ENCODE measurements at regions not wholly inside any gene's neighbourhood (a gene's known extent, or its start where the extent isn't known, plus 50 kb on each side); places are given as distances from the start of the nearest gene placed in this dataset.

GRCh38 chr12:59453475-59453874 is 142.4 kb upstream of the SLC16A7 start (continued):
- TF ChIP-seq ZNF792 (tag by site-specific recombination; IDR thresholded peaks at IDR 0.05) (no peak), ZNF548 (tag by site-specific recombination; IDR thresholded peaks at IDR 0.05) (no peak), BCL11B (tag by site-specific recombination; IDR thresholded peaks at IDR 0.05; ENCODE audit: low read depth) (no peak)

GRCh38 chr12:59452746-59453145 is 143.1 kb upstream of the SLC16A7 start:
- CTCF ChIA-PET, result no interaction called here
- TF ChIP-seq ZNF18 (tag by site-specific recombination; IDR thresholded peaks at IDR 0.05), result no peak
- TF ChIP-seq ZNF211 (tag by site-specific recombination; IDR thresholded peaks at IDR 0.05; ENCODE audit: low read depth), result no peak
- no peak for TF ChIP-seq ZNF623 (tag by site-specific recombination; IDR thresholded peaks at IDR 0.05)
- no peak for TF ChIP-seq SCRT1 (tag by site-specific recombination; IDR thresholded peaks at IDR 0.05; ENCODE audit: borderline replicate concordance)
- TF ChIP-seq GFI1B (tag by site-specific recombination; IDR thresholded peaks at IDR 0.05), result no peak
- TF ChIP-seq ZNF580 (tag by site-specific recombination; IDR thresholded peaks at IDR 0.05), result no peak
- TF ChIP-seq REST (tag by site-specific recombination; IDR thresholded peaks at IDR 0.05), result no peak
- no peak for TF ChIP-seq SALL2 (tag by site-specific recombination; IDR thresholded peaks at IDR 0.05; ENCODE audit: borderline replicate concordance)
- no peak for TF ChIP-seq KLF17 (tag by site-specific recombination; IDR thresholded peaks at IDR 0.05)
- no peak for TF ChIP-seq ZNF26 (tag by site-specific recombination; IDR thresholded peaks at IDR 0.05)
- TF ChIP-seq ZNF324 (tag by site-specific recombination; IDR thresholded peaks at IDR 0.05), result no peak
- TF ChIP-seq ZBTB6 (tag by site-specific recombination; IDR thresholded peaks at IDR 0.05), result no peak
- no peak overlapping the region for H3K4me3 ChIP-seq (ENCODE audit: low read depth, low read length)
- POLR2A ChIA-PET, result interaction anchor here (0.5 kb wide), 1 partner anchor 55 kb away, joined by 3 read pairs; no protein-coding TSS in a partner anchor
- no peaks in the 10 kb centered on the region for H3K4me1 ChIP-seq (ENCODE audit: control insufficient read depth, insufficient read depth, low read length)
- no peak overlapping the region for H3K27ac ChIP-seq (ENCODE audit: extremely low read depth, low read depth, low read length)
- H3K9me3 ChIP-seq (ENCODE audit: control insufficient read depth, insufficient read depth, low read depth, low read length), result no peaks in the 10 kb centered on the region
- no peaks in the 10 kb centered on the region for H3K36me3 ChIP-seq (ENCODE audit: control insufficient read depth in 2 of 2, insufficient read depth in 1 of 2, low read length in 2 of 2)
